ENCODE measurements at regions not wholly inside any gene's neighbourhood (a gene's known extent, or its start where the extent isn't known, plus 50 kb on each side); places are given as distances from the start of the nearest gene placed in this dataset.
"Not testable (repeated sequence)": the region's sequence is repeated elsewhere in the genome, so short reads cannot be mapped to it uniquely, and the experiment has no call there.

- no peak for DNase-seq (ENCODE audit: low read depth in 4 of 4, low spot score in 2 of 4)
Measured at GRCh38 chr9:24721621-24722020, 175.9 kb upstream of the IZUMO3 start.

- no peak for DNase-seq (ENCODE audit: low read depth in 4 of 4, low spot score in 2 of 4)
Measured at GRCh38 chr9:24712206-24712605, 166.5 kb upstream of the IZUMO3 start.

GRCh38 chr9:24708814-24709213, 163.1 kb upstream of the IZUMO3 start:
- DNase-seq (ENCODE audit: low read depth in 4 of 4, low spot score in 2 of 4): no peak

GRCh38 chr9:24698881-24699518, 153.3 kb upstream of the IZUMO3 start:
- no peak for DNase-seq (ENCODE audit: low read depth in 4 of 4, low spot score in 2 of 4)

- no peak for DNase-seq (ENCODE audit: low read depth in 4 of 4, low spot score in 2 of 4)
Measured at GRCh38 chr9:24672336-24672735, 126.6 kb upstream of the IZUMO3 start.

GRCh38 chr9:24657387-24657786, 111.7 kb upstream of the IZUMO3 start:
- DNase-seq (ENCODE audit: low read depth in 4 of 4, low spot score in 2 of 4): no peak

- DNase-seq (ENCODE audit: low read depth in 4 of 4, low spot score in 2 of 4): no peak
Measured at GRCh38 chr9:24652181-24652580, 106.5 kb upstream of the IZUMO3 start.

GRCh38 chr9:24628809-24629208, 83.1 kb upstream of the IZUMO3 start:
- not testable (repeated sequence) for DNase-seq (ENCODE audit: low read depth in 4 of 4, low spot score in 2 of 4)

GRCh38 chr9:24625097-24625496, 79.4 kb upstream of the IZUMO3 start:
- no peak for DNase-seq (ENCODE audit: low read depth in 4 of 4, low spot score in 2 of 4)

- DNase-seq (ENCODE audit: low read depth in 4 of 4, low spot score in 2 of 4): no peak
Measured at GRCh38 chr9:24624481-24624880, 78.8 kb upstream of the IZUMO3 start.

- no peak for DNase-seq (ENCODE audit: low read depth in 4 of 4, low spot score in 2 of 4)
Measured at GRCh38 chr9:24620741-24621140, 75.0 kb upstream of the IZUMO3 start.

- peak in 3 of 4 donors; percentile 6 to 45 (median 21) for DNase-seq (ENCODE audit: low read depth in 4 of 4, low spot score in 2 of 4)
Measured at GRCh38 chr9:24616863-24617262, 71.2 kb upstream of the IZUMO3 start.

- DNase-seq (ENCODE audit: low read depth in 4 of 4, low spot score in 2 of 4): peak in 1 of 4 donors; percentile 10
Measured at GRCh38 chr9:24614070-24614469, 68.4 kb upstream of the IZUMO3 start.

GRCh38 chr9:24608599-24608998, 62.9 kb upstream of the IZUMO3 start:
- DNase-seq (ENCODE audit: low read depth in 4 of 4, low spot score in 2 of 4): no peak

- no peak for DNase-seq (ENCODE audit: low read depth in 4 of 4, low spot score in 2 of 4)
Measured at GRCh38 chr9:24602693-24603352, 57.1 kb upstream of the IZUMO3 start.

All from left renal cortex interstitium (tissue), 4 donors.